Testis (tissue), 2 donors: ENCODE measurements at regions not wholly inside any gene's neighbourhood (a gene's known extent, or its start where the extent isn't known, plus 50 kb on each side); places are given as distances from the start of the nearest gene placed in this dataset.

Experiments
- POLR2A ChIP-seq: fragments of 450-650 bp; IDR thresholded peaks from one replicate; pipeline ENCODE4 v1.6.1; 2017; ENCODE audit warnings: antibody characterized with exemption, mild to moderate bottlenecking, moderate library complexity
- TF ChIP-seq, protein P1 (sequence below), 3 experiments: fragments of 450-650 bp in 2 of 3; fragments of 200-600 bp in 1 of 3; sonication (generic) in 1 of 3; IDR thresholded peaks; one replicate each; pipeline ENCODE4 v1.5.1; 2016 to 2019; ENCODE audit warnings: antibody characterized with exemption in 3 of 3, mild to moderate bottlenecking in 2 of 3, moderate library complexity in 1 of 3

DNA sequence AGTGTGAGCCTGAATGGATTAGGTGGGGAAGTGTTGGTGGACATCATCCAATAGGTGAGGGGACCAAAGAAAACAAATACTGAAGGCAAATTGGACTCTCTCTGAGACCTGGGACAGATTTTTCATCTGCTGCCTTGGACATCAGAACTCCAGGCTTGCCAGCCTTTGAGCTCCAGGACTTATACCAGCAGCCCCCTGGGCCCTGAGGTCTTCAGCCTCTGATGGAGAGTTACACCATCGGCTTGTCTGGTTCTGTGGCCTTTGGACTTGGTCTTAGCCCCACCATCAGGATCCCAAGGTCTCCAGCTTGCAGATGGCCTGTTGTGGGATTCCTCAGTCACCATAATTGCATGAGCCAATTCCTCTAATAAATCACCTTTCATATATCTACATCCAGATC lies 80.8 kb upstream of the SLC8A3 start:
- TF ChIP-seq, protein P1, sequence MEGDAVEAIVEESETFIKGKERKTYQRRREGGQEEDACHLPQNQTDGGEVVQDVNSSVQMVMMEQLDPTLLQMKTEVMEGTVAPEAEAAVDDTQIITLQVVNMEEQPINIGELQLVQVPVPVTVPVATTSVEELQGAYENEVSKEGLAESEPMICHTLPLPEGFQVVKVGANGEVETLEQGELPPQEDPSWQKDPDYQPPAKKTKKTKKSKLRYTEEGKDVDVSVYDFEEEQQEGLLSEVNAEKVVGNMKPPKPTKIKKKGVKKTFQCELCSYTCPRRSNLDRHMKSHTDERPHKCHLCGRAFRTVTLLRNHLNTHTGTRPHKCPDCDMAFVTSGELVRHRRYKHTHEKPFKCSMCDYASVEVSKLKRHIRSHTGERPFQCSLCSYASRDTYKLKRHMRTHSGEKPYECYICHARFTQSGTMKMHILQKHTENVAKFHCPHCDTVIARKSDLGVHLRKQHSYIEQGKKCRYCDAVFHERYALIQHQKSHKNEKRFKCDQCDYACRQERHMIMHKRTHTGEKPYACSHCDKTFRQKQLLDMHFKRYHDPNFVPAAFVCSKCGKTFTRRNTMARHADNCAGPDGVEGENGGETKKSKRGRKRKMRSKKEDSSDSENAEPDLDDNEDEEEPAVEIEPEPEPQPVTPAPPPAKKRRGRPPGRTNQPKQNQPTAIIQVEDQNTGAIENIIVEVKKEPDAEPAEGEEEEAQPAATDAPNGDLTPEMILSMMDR (IDR thresholded peaks at IDR 0.05), result no peak
- no peak for TF ChIP-seq POLR2A
